Activated T-cell treated with anti-CD3 and anti-CD28 coated beads, Interleukin-2, amount 50 U/mL, for 48 hours (primary cell): ENCODE measurements at regions not wholly inside any gene's neighbourhood (a gene's known extent, or its start where the extent isn't known, plus 50 kb on each side); places are given as distances from the start of the nearest gene placed in this dataset.
A peak's percentile ranks its signal among the peaks of the same experiment; 100 is the strongest.

Experiments used
- DNase-seq, 2 experiments: peaks; one replicate each; pipeline ENCODE4 v3.0.0-alpha.2; 2020

DNA sequence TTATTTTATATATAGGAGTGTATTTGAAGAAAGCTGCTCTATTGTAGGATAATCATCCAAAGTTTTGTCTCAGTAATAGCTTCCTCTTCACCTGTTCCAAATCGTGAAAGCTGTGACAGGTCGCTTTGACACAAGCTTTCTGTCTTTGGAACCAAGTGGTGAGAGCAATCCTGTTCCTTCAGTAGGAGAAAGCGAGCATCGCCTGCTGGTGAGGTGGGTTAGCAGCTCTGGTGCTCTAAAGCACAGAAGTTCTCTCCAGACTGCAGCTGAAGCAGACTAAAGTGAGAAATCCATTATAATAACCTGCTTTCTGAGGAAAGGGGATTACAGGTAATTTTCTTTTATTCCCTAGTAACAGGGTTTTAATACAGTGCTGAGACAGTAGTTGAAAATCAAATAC is 803.8 kb downstream of the ADGRL2 start:
- no peak for DNase-seq

GRCh38 chr1:82600314-82600713 is 799.6 kb downstream of the ADGRL2 start:
- DNase-seq = no peak

DNA sequence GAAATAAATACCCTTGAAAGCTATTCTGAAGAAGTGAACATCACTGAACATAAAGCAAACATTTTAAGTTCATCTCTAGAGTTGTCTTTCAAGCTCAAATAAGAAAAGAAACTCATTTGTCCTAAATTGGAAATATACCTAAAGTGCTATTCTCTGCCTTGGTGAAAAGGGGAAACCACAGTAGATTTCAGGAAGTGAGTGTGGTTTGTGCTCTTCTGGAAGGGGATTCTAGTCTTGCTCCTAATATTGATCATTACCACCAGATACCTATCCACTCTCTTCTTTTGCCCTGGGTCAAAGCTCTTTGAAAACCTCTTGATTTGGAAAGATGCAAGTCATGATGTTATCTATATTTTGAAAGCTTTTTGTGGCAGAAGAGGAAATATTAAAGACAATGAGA is 798.1 kb downstream of the ADGRL2 start:
- no peak for DNase-seq

GRCh38 chr1:82598337-82598736 is 797.6 kb downstream of the ADGRL2 start:
- no peak for DNase-seq

- no peak for DNase-seq
Observed at GRCh38 chr1:82597649-82598048, 796.9 kb downstream of the ADGRL2 start.

GRCh38 chr1:82597141-82597540 is 796.4 kb downstream of the ADGRL2 start:
- no peak for DNase-seq

GRCh38 chr1:82593561-82593960 is 792.8 kb downstream of the ADGRL2 start:
- DNase-seq = no peak

GRCh38 chr1:82589588-82589987 is 788.9 kb downstream of the ADGRL2 start:
- DNase-seq = no peak

- DNase-seq = no peak
Observed at GRCh38 chr1:82587371-82587770, 786.6 kb downstream of the ADGRL2 start.

GRCh38 chr1:82586473-82586872 is 785.7 kb downstream of the ADGRL2 start:
- peak in 1 of 2 experiments; percentile 14 for DNase-seq

GRCh38 chr1:82582347-82582746 is 781.6 kb downstream of the ADGRL2 start:
- no peak for DNase-seq

DNA sequence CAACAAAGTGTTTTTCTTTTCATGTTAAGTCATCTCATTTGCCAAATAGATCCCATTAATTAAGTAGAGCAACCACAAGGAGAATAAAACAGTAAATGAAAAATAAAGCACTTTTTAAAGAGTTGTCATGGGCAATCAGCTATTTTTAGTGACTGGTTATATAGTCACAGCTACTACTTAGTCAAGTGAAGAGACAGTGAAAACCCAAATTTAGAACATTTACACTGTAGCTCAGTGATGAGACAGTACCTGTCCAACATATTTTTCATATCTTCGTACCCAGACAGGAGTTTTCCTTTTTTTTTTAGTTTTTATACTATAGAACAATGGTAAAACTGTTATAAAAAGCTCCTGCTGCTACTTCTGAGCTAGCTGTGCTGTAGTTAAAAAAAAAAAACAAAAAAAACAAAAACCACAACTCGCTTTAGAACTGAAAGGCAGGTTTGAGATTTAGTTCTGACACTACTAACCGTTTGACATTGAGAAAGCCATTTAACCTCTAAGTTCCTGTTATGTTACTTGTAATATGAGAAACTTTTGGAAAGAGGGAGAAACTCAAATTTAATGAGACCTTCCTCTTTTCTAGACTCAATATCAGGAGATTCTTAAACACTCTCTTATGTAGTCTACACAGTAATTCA is 777.5 kb downstream of the ADGRL2 start:
- DNase-seq = no peak

- DNase-seq = no peak
Observed at GRCh38 chr1:82567348-82567747, 766.6 kb downstream of the ADGRL2 start.

GRCh38 chr1:82565546-82565945 is 764.8 kb downstream of the ADGRL2 start:
- no peak for DNase-seq

GRCh38 chr1:82565146-82565545 is 764.4 kb downstream of the ADGRL2 start:
- DNase-seq = no peak

GRCh38 chr1:82564333-82564732 is 763.6 kb downstream of the ADGRL2 start:
- DNase-seq = no peak

GRCh38 chr1:82562448-82562847 is 761.7 kb downstream of the ADGRL2 start:
- no peak for DNase-seq

- no peak for DNase-seq
Observed at GRCh38 chr1:82560566-82560965, 759.8 kb downstream of the ADGRL2 start.

- DNase-seq = no peak
Observed at GRCh38 chr1:82555501-82555900, 754.8 kb downstream of the ADGRL2 start.

DNA sequence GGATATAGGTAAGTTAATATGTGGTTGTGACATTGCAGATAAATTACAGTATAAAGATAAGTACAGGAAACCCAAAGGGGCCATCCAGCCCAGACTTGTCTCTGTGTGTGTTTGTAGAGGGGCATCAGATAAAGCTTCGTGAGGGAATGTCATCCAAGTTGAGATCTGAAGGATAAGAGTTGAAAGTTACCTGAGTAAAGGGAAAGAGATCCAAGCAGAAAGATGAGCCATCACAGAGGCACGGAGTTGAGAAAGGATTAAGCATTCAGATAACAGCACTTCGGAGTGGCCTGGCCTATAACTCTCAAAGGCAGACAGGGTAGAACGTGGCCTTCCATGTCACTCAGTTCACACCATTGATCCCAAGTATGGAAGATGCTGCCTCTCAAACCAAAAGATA is 749.1 kb downstream of the ADGRL2 start:
- DNase-seq = no peak

- DNase-seq = no peak
Observed at GRCh38 chr1:82542766-82543165, 742.0 kb downstream of the ADGRL2 start.

DNA sequence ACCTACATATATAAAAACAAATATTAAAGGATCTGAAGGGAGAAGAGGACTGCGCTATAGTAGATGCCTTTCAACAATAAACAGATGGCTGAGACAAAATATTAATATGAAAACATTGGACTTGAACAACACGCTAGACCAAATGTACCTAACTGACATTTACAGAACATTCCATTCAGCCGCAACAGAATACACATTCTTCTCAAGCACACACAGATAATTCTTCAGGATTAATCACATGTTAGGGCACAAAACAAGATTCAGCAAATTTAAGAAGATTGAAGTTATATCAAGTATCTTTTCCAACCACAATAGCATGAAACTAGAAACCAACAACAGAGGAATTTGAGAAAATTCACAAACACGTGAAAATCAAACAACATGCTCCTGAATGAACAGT is 741.4 kb downstream of the ADGRL2 start:
- DNase-seq = no peak

DNA sequence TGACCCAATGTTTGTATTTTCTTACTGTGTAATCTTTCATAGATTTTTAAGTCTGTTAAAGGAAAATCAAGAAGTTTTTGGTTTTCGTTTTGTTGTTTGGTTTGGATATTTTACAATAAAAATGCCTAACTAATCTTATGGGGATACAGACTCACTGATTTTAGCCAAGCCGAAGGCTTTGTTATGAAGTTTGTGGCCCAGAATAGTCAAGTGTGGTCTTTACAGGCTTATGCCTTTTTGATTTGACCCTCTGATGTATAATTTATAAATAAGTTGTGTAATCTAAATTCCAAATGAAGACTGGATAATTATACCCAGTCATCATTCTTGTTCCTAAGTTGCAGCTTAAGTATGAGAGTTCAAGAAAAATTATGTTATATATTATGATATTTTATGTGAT is 739.3 kb downstream of the ADGRL2 start:
- DNase-seq = no peak

GRCh38 chr1:82538876-82539275 is 738.1 kb downstream of the ADGRL2 start:
- no peak for DNase-seq

DNA sequence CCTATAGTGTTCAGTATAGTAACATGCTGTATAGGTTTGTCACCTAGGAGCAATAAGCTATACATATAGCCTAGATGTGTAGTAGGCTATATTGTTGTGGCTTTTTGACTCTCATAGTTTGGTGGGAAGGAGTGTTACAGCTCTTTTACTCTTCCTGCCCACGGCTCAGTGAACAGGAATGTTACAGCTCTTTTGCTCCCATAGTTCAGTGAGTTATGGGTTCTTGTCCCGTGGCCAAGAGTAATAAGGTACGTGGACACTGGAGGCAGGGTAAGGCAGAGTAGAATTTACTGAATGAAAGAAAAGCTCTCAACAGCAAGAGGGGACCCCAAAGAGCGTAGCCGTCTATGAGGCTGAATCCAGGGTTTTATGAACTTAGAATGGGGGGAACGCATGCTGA is 734.3 kb downstream of the ADGRL2 start:
- no peak for DNase-seq

DNA sequence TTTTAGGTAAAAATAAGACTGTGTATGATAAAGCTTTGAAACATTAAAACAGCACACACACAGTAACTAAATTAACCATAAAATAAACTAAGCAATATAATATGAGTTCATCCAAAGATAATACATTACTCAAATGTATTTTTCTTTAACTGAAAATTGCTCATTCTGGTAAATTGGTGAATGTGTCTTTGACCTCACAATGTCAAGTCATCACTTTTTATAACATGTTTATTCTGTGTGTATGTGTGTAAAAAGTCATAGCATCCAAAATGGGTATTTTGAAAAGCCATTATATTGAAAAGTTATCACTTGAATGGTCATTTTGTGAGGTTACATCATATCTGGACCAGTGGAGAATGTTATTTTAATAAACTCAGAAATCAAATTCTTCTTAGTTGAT is 724.6 kb downstream of the ADGRL2 start:
- DNase-seq = no peak
